ENCODE measurements at regions not wholly inside any gene's neighbourhood (a gene's known extent, or its start where the extent isn't known, plus 50 kb on each side); places are given as distances from the start of the nearest gene placed in this dataset.

DNA sequence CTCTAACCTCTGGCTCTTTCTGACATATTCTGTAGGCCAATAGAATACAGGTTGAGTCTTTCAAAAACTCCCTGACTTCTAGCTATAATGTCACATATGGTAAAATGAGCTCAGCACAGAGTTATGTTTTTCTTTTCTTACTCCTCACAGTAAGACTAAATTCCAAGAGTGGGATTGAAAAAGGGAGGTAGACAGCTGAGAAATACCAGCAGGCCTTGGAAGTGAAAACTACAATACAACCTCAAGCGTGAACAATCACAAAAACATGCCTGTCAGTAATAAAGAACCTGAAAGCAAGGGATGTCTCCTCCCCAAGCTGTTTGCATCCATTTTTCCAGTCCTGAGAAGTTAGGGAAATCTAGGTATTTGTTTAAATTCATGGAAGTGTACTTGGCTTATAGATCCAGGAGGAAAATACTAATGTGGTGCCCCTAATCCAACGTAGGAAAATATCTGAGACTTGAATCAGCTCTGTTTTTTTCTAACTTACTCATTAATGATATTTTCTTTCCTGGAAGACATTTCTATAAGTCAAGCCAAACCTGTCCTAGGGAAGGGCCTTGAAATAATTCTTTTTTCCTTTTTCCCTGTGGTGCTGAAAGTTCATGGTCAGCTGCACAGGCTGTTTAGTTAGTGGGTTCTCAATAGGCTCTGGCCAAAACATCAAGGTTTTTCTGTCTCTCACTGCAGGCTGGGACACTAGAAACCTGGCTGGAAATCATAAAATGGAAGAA is 167.9 kb upstream of the SPATS2L start:
- no peaks in the 10 kb centered on the region for H3K9me3 ChIP-seq
- intact Hi-C loops (cut with DNase I; ENCODE audit: low total_unique reads) (no loop called here), in situ Hi-C loops (cut with MboI; ENCODE audit: low sequenced_read_pairs in 4 of 4) (no loop called here)
- no peak for ATAC-seq
- no peaks in the 10 kb centered on the region for H3K27me3 ChIP-seq
- no peak overlapping the region for H3K27ac ChIP-seq
- H3K4me3 ChIP-seq, result no peak overlapping the region
- no peak for DNase-seq
- H3K36me3 ChIP-seq, result no peaks in the 10 kb centered on the region
- no peaks in the 10 kb centered on the region for H3K4me1 ChIP-seq
- TF ChIP-seq, protein P1, sequence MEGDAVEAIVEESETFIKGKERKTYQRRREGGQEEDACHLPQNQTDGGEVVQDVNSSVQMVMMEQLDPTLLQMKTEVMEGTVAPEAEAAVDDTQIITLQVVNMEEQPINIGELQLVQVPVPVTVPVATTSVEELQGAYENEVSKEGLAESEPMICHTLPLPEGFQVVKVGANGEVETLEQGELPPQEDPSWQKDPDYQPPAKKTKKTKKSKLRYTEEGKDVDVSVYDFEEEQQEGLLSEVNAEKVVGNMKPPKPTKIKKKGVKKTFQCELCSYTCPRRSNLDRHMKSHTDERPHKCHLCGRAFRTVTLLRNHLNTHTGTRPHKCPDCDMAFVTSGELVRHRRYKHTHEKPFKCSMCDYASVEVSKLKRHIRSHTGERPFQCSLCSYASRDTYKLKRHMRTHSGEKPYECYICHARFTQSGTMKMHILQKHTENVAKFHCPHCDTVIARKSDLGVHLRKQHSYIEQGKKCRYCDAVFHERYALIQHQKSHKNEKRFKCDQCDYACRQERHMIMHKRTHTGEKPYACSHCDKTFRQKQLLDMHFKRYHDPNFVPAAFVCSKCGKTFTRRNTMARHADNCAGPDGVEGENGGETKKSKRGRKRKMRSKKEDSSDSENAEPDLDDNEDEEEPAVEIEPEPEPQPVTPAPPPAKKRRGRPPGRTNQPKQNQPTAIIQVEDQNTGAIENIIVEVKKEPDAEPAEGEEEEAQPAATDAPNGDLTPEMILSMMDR (IDR thresholded peaks at IDR 0.05 in 4 of 5, conservative IDR thresholded peaks at IDR 0.05 in 1 of 5), result no peak
- TF ChIP-seq POLR2A (IDR thresholded peaks at IDR 0.05), result no peak

DNA sequence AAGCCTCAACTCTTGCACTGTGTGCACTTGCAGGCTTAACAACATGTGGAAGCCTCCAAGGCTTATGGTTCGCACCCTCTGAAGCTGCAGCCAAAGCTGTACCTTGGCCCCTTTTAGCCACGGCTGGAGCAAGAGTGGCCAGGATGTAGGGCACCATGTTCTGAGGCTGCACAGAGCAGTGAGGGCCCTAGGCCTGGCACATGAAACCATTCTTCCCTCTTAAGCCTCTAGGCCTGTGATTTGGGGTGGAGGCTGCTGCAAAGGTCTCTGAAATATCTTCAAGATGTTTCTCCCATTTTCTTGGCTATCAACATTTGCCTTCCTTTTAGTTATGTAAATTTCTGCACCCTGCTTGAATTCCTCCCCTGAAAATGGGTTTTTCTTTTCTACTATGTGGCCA is 161.9 kb upstream of the SPATS2L start:
- intact Hi-C loops (cut with DNase I; ENCODE audit: low total_unique reads) (no loop called here), in situ Hi-C loops (cut with MboI; ENCODE audit: low sequenced_read_pairs in 4 of 4) (no loop called here)
- Histone ChIP-seq H3K4me3 (no peak overlapping the region), H3K27me3 (no peaks in the 10 kb centered on the region), H3K9me3 (no peaks in the 10 kb centered on the region), H3K4me1 (no peaks in the 10 kb centered on the region), H3K27ac (no peak overlapping the region), H3K36me3 (no peaks in the 10 kb centered on the region)
- TF ChIP-seq, protein P1 (IDR thresholded peaks at IDR 0.05 in 4 of 5, conservative IDR thresholded peaks at IDR 0.05 in 1 of 5), result no peak
- TF ChIP-seq POLR2A (IDR thresholded peaks at IDR 0.05), result no peak
- no peak for DNase-seq
- ATAC-seq, result no peak

DNA sequence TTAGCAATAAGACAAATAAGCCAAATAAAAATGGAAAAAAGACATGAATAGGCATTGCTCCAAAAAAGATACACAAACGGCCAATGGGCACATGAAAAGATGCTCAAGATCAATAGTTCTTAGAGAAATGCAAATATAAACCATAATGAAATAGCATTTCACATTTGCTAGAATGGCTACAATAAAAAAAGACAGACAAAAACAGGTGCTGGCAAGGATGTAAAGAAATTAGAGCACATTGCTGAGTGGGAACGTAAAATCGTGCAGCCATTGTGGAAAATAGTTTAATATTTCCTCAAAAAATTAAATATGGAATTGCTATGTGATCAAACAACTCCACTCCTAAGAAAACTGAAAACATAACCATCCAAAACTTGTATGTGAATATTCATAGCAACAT is 160.0 kb upstream of the SPATS2L start:
- H3K9me3 ChIP-seq, result no peaks in the 10 kb centered on the region
- intact Hi-C loops (cut with DNase I; ENCODE audit: low total_unique reads), result no loop called here
- in situ Hi-C loops (cut with MboI; ENCODE audit: low sequenced_read_pairs in 4 of 4), result no loop called here
- no peaks in the 10 kb centered on the region for H3K36me3 ChIP-seq
- ATAC-seq (no peak), DNase-seq (no peak)
- no peak for TF ChIP-seq POLR2A (IDR thresholded peaks at IDR 0.05)
- TF ChIP-seq, protein P1 (IDR thresholded peaks at IDR 0.05 in 4 of 5, conservative IDR thresholded peaks at IDR 0.05 in 1 of 5), result no peak
- H3K4me3 ChIP-seq, result no peak overlapping the region
- no peak overlapping the region for H3K27ac ChIP-seq
- no peaks in the 10 kb centered on the region for H3K4me1 ChIP-seq
- no peaks in the 10 kb centered on the region for H3K27me3 ChIP-seq

DNA sequence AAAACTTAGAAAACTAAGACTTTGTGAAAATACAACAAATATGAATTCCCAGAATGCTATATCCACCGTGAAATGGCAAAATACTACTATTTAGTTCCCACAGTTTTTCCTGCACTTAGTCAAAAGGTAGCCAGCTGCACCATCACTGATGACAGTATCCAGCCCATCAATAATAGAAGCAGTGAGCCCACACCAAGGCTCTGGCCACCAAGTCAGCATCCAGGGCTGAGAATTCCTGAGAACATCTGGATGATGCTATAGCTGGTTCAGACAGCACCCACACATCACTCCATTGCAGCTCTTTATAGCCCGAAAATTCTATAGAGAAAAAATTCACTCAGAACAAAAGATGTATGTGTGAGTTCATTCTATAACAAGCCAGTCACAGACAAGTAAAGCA is 159.1 kb upstream of the SPATS2L start:
- Histone ChIP-seq H3K27me3 (no peaks in the 10 kb centered on the region), H3K36me3 (no peaks in the 10 kb centered on the region), H3K27ac (no peak overlapping the region), H3K9me3 (no peaks in the 10 kb centered on the region), H3K4me3 (no peak overlapping the region), H3K4me1 (no peaks in the 10 kb centered on the region)
- TF ChIP-seq, protein P1 (IDR thresholded peaks at IDR 0.05 in 4 of 5, conservative IDR thresholded peaks at IDR 0.05 in 1 of 5), result no peak
- TF ChIP-seq POLR2A (IDR thresholded peaks at IDR 0.05), result no peak
- intact Hi-C loops (cut with DNase I; ENCODE audit: low total_unique reads), result no loop called here
- DNase-seq, result no peak
- in situ Hi-C loops (cut with MboI; ENCODE audit: low sequenced_read_pairs in 4 of 4), result no loop called here
- ATAC-seq, result no peak

DNA sequence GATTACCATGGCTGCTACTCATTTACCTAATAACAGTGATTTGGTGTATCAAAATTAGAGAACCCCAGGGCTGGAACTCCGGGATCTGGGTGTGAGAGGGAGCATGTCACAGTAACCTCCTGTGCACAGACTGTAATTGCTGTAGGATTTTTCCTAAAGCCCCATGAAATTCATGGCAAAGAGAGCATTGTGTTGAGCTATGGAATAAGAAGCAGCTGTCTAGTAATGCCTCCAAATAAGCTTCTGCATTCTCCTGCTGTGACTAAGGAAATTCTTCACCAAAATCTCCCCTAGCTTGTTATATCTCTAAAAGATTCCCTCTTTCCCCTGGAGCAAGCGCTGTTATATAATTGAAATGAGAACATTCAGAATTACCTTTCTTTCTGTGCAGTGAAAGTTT is 158.1 kb upstream of the SPATS2L start:
- no peak for TF ChIP-seq POLR2A (IDR thresholded peaks at IDR 0.05)
- TF ChIP-seq, protein P1 (IDR thresholded peaks at IDR 0.05 in 4 of 5, conservative IDR thresholded peaks at IDR 0.05 in 1 of 5), result no peak
- in situ Hi-C loops (cut with MboI; ENCODE audit: low sequenced_read_pairs in 4 of 4), result no loop called here

More for the DNA sequence above, 158.1 kb upstream of the SPATS2L start:
- Histone ChIP-seq H3K27me3 (no peaks in the 10 kb centered on the region), H3K36me3 (no peaks in the 10 kb centered on the region), H3K27ac (no peak overlapping the region), H3K4me3 (no peak overlapping the region), H3K4me1 (no peaks in the 10 kb centered on the region), H3K9me3 (no peaks in the 10 kb centered on the region)
- no peak for DNase-seq
- intact Hi-C loops (cut with DNase I; ENCODE audit: low total_unique reads), result no loop called here
- ATAC-seq, result no peak
